Activated naive CD4-positive, alpha-beta T cell treated with anti-CD3 and anti-CD28 coated beads for 36 hours (primary cell): ENCODE measurements at regions not wholly inside any gene's neighbourhood (a gene's known extent, or its start where the extent isn't known, plus 50 kb on each side); places are given as distances from the start of the nearest gene placed in this dataset.

ENCODE experiments used
- CTCF ChIA-PET: fragments of 350-600 bp; sonication (Branson Sonifier 250); formaldehyde crosslinking; loops from one replicate; lab custom pipeline; 2021; ENCODE audit warnings: antibody characterized with exemption; lab: Charles Lee
- DNase-seq: peaks from one replicate; pipeline ENCODE4 v3.0.0-alpha.2; 2020
- H3K27ac Mint-ChIP-seq: one replicate; pipeline ENCODE4 v1.8.0; 2021; ENCODE audit warnings: mild to moderate bottlenecking, mixed read lengths
- H3K27me3 Mint-ChIP-seq: one replicate; pipeline ENCODE4 v1.8.0; 2021; ENCODE audit warnings: low read depth, mixed read lengths
- H3K36me3 Mint-ChIP-seq: one replicate; pipeline ENCODE4 v1.8.0; 2021; ENCODE audit warnings: low read depth, mixed read lengths
- H3K4me1 Mint-ChIP-seq: one replicate; pipeline ENCODE4 v1.8.0; 2021; ENCODE audit warnings: low read depth, mixed read lengths
- H3K4me3 Mint-ChIP-seq: one replicate; pipeline ENCODE4 v1.8.0; 2021; ENCODE audit warnings: mild to moderate bottlenecking, moderate library complexity, mixed read lengths
- H3K9me3 Mint-ChIP-seq: one replicate; pipeline ENCODE4 v1.8.0; 2021; ENCODE audit warnings: mixed read lengths
- intact Hi-C: fragments of 100-400 bp; cut with micrococcal nuclease; formaldehyde crosslinking; loops from one replicate; pipeline ENCODE4 v1.15.1; 2023

DNA sequence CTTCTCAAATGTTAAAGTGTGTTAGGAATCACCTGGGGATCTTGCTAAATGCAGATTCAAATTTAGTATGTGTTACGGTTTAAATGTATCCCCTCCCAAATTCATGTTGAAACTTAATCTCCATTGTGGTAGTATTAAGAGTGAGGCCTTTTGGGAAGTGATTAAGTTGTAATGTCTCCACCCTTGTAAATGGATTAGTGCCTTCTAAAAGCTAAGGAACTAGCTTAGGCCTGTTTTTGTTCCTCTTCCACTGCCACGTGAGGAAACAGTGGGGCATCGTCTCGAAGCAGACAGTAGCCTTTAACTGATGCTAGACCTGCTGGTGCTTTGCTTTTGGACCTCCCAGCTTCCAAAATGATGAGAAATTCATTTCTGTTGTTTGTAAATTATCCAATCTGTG is 52.3 kb upstream of the SEMA3D start:
- H3K27me3 Mint-ChIP-seq: no peaks in the 10 kb centered on the region
- intact Hi-C loops: no loop called here
- H3K27ac Mint-ChIP-seq: no peak overlapping the region
- H3K4me1 Mint-ChIP-seq: no peaks in the 10 kb centered on the region
- H3K9me3 Mint-ChIP-seq: peaks cover 2% of the 10 kb centered on the region
- CTCF ChIA-PET: no interaction called here
- DNase-seq: no peak
- no peak overlapping the region for H3K4me3 Mint-ChIP-seq
- H3K36me3 Mint-ChIP-seq: no peaks in the 10 kb centered on the region

DNA sequence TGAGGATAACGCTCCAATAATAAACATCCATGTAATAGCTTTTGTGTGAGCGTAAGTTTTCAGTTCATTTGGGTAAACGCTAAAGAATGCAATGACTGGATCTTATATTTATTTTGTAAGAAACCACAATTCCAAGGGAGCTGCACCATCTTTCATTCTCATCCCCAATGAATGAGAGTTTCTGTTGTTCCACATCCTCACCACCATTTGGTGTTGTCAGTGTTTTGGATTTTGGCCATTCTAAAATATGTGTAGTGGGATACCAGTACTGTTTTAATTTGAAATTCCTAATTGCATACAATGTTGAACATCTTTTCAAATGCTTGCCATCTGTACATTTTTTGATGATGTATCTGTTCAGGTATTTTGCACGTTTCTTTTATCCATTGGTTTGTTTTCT is 50.9 kb upstream of the SEMA3D start:
- DNase-seq: no peak
- intact Hi-C loops: no loop called here
- CTCF ChIA-PET: no interaction called here
- H3K9me3 Mint-ChIP-seq: peaks cover 2% of the 10 kb centered on the region
- no peak overlapping the region for H3K27ac Mint-ChIP-seq
- no peak overlapping the region for H3K4me3 Mint-ChIP-seq
- no peaks in the 10 kb centered on the region for H3K27me3 Mint-ChIP-seq
- H3K36me3 Mint-ChIP-seq: no peaks in the 10 kb centered on the region
- H3K4me1 Mint-ChIP-seq: no peaks in the 10 kb centered on the region
